Stimulated activated CD4-positive, alpha-beta T cell treated with anti-CD3 and anti-CD28 coated beads, Interleukin-4, amount 100 ng/mL, for 1 hour (primary cell): ENCODE measurements at regions not wholly inside any gene's neighbourhood (a gene's known extent, or its start where the extent isn't known, plus 50 kb on each side); places are given as distances from the start of the nearest gene placed in this dataset.

ENCODE experiments used
- DNase-seq: peaks from one replicate; pipeline ENCODE4 v3.0.0-alpha.2; 2020

GRCh38 chrX:22325096-22325495, 52.4 kb downstream of the CBLL2 start:
- no peak for DNase-seq

GRCh38 chrX:22329783-22330182, 57.1 kb downstream of the CBLL2 start:
- no peak for DNase-seq

- no peak for DNase-seq
Measured at GRCh38 chrX:22338740-22339139, 66.0 kb downstream of the CBLL2 start.

DNA sequence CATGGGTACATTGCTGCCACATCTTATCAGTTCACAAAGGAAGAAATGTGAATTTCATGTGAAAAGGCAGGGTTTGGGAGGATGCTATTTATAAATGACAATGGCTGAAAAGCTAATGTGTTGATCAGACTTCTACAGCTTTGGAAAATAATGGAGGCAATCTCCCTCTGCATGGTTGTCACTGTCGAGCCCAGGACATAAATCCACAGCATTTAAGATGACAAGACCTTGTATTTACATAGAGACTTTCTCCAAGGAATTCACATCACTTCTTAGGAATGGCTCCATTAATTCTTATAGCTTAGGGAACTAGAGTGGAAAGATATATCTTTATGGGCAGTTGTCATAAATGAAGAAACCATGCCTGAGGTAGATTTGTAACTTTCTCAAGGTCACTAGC, 66.7 kb downstream of the CBLL2 start:
- no peak for DNase-seq

GRCh38 chrX:22340022-22340616, 67.4 kb downstream of the CBLL2 start:
- DNase-seq: no peak

DNA sequence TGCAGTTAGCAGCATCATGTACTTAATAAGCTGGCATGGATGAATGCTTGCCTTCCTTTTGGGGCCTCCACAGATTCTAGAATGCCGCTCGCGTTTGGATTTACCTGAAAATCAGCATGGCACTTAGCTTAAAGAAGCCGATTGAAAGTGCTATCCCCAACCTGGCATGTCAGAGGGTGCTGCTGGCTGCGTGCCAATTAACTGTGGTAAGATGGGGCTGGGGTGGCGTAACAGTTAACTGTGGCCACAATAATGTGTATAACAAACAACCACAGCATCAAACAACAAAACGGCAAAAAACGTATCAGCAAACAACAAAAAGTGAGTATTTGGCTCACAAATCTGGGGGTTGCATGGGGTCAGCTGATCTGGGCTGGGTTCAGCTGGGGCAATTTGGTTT, 70.5 kb downstream of the CBLL2 start:
- DNase-seq: no peak

DNA sequence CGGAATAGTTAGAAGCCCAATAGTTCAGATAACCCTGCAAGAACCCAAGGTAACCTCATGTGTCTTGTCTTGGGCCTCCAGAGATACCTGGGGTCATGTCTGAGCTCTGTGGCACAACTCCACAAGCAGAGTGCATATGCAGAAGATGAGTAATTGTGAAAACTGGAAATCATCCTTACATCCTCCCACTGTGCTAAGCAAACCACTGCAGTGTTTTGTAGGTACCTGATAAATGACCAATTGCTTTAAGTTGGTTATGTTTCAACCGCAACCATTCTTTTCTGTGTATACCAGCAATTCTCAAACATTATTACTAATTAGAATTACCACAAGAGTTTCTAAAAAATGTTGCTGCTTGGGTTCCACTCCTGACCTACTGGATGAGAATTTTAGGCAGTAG, 73.2 kb downstream of the CBLL2 start:
- DNase-seq: no peak

DNA sequence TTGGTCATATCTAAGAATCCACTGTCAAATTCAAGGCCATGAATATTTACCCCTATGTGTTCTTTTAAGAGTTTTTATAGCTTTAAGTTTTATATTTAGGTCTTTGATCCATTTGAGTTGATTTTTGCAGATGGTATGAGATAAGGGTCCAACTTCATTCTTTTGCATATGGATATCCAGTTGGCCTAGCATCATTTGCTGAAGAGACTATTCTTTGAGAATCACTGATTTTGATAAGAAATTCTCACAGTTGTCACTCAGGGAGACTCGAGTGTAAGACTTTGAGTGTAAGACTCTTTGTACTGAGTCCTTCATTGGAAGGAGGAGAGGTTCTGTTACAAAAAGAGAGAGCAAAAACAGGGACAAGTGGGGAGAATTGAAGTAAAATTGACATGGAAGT, 74.8 kb downstream of the CBLL2 start:
- DNase-seq: no peak

DNA sequence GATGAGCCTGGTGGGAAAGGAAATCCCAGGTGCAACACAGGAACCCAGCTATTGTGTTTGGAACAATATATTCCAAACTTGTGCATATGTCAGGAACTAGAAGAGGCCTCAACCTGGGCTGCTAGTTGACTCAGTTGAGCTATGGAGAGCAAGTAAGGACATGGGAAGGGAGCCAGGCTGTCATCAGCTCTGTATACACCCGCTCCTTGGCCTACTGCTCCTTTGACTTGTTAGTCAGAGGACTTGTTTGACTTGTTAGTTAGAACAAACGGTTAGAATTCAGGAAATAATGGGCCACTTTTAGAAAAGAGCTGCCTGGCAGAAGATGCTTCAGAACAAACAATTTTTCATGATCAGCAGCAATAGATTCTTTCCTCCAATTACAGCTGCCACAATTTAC, 76.4 kb downstream of the CBLL2 start:
- DNase-seq: no peak

DNA sequence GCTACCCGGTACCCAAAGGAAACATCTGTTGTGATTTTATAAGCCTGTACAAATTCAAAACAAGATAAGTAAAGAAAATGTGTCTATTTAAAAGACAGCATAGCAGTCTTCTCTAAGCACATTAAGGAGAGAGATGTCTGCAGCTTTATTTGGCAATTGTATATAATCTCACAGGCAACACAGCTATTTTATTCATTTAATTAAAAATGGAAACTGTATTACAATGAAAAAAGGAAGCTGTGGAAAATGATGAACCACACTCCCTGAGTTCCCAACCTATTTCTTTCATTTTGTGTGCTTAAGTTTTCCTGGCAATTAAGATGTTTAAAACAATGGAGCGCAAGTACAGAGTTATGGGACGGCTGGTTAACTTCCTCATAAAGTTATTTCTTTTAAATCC, 78.4 kb downstream of the CBLL2 start:
- DNase-seq: no peak

DNA sequence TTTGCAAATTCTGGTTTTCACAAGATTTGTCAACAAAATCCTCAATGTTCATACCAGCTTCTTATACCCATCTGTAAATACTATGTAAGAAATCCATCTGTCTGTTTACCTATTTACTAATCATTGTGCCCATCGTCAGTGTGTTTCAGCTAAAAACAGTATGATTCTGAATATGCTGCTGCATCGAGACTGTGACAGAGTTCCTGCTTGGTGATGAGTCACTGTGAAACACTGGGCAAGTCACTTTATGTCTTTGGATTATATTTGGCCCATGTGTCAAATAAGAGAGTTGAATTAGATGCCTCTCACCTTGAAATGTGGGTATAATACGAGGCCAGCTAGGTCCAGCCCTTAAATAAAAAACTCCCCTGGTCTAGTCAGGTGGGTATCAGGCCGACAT, 79.3 kb downstream of the CBLL2 start:
- DNase-seq: no peak

DNA sequence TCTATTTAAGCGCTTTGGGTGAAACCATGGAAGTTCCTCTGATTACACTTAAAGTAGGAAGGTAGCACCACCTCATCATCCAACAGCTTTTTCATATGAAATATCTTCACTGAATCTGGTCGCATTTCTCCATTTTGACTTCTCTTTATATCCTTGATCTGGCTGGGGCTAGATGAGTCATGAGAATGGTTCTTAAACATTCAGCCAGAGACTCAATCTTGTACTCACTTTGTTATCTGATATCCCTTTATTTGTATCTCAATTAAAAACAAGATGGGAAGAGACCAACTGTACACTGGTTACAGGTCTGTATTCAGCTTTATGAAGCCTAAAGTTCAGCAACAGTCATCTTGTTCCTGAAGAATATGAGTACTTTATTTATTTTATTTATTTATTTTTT, 84.9 kb downstream of the CBLL2 start:
- DNase-seq: no peak

DNA sequence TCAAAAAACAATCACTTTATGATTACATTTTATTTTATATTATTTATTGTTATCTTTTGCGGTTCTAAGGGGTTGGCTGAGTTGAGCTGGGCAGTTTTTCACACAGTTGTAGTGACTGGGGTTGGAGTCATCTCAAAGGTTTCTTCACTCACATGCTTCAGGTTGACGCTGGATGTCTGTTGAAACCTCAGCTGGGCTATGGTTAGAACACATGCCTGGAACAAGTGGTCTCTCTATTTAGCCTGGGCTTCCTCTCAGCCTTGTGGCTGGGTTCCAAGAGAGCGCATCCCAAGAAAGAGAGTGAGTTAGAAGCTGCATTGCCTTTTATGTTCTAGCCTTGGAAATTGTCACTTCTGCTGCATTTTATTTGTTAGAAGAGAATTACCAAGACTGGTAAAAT, 87.4 kb downstream of the CBLL2 start:
- no peak for DNase-seq

GRCh38 chrX:22365460-22365859, 92.7 kb downstream of the CBLL2 start:
- no peak for DNase-seq

DNA sequence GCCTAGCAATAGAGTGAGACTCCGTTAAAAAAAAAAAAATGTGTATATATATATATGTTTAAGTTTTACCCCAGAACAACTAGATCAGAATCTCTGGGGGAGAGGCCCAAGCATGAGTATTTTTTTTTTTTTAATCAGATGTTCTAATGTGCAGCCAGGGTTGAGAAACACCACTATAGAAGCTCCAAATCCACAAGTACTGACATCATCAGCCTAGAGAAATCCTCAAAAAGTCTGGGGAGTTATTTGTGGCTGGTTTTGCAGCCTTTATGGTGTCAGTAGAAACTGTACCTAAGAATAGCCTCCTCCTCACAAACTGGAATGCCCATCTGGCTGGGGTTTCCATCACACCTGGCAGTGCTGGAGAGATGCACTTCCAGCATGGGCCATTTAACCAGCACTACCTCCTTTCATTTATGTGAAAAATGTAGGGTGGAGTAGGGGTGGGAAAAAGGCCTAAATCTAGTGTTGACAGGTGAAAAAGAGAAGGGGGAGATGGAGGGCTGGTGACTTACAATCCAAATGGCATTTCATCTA, 93.5 kb downstream of the CBLL2 start:
- DNase-seq: no peak

DNA sequence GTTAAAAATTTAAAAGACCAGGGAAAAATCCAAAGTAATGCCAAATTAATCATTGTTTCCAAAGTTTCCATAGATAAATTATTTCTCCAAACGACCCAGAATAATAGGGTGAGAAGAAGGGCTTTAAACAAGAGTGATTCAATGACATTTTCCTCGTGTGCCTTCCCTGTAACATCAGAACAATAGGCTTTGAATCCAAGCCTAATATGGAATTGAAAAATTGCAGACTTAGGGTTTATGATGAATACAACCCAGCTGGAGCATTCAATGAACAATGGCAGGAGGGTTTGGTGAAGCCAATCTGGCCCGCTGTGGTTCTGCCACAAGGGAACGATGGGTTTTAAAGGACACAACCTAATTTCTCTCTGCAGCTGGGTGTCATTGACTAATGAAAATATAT, 94.2 kb downstream of the CBLL2 start:
- no peak for DNase-seq

DNA sequence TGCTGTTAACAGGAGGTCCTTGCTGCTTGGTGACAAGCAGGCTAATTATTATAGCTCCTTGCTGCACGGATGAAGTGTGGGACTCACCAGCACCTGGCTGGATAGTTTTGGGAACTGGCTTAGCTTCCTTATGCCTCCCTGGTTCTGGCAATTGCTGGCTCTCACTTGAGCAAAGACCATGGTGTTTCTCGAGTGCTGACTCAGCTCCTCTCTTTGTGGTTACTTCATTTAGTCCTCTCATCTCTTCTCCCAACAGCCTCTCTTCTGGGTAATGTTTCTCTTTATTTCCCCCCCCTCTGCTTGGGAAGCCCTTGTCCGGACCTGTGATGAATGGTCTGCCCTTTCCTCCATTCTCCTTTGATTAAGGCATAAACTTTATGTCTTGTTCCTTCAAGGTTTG, 100.4 kb downstream of the CBLL2 start:
- no peak for DNase-seq

DNA sequence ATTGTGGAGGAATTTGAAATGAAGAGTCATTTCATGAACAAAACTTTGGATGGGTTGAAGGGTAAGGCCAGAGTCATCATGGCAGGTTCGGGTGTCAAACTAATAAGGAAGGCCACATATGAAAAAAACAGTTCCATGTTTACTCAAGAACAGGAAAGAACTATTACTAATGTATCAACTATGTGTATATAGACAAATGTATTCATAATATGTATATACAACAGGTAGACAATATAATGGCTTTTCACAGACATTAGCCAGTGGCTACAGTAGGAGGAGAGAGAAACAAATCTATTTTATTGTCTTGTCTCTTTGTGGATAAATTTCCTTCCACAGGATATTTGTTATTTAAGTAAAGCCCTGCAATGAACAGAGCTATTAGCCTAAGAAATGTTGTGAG, 101.1 kb downstream of the CBLL2 start:
- DNase-seq: no peak

- no peak for DNase-seq
Measured at GRCh38 chrX:22376369-22376768, 103.7 kb downstream of the CBLL2 start.

DNA sequence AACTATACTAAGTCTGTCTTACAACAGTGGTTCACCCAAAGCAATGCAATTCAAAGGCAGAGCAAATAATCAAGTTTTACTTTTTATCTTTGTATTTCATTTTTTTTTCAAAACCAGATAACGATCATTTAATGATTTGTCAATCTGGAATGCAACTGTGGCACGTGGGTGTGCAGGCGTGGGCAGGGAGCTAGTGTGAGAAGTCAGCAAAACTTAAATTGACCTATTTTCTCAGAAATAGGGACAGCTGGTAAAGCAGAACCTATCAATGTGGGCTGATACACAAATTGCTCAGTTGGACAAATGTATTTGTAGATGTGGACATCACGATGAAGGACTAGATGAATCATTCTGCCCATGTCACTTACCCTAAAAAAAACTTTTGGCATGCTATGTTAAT, 105.6 kb downstream of the CBLL2 start:
- DNase-seq: no peak

GRCh38 chrX:22383988-22384387, 111.3 kb downstream of the CBLL2 start:
- no peak for DNase-seq

DNA sequence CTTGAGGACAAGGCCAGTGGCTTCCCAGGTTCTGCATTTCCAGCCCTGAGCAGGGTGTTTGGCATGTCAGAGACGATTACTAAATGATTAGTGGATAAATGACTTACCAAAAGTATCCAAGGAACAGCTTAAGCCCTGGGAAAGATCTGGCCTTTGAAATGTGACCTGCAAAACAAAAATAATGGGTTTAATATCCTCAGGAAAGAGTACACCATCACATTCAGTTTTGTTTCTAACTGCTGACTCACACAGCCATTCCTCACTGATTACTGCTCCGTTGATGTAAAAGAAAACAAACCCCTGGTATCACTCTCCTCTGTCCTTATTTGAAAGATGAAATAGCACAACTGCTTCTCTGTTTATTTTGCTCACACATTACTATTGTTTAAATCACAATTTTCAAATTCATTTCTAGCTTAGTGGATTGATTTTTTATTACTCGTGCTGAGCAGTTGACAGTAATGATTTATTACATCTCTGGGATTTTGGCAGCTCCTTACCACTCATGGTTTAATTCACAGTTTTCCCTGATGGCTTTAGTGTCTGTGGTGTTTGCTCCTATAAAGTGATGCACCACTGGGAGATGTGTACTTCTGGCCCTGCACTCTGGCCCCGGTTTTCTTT, 117.0 kb downstream of the CBLL2 start:
- DNase-seq: no peak

DNA sequence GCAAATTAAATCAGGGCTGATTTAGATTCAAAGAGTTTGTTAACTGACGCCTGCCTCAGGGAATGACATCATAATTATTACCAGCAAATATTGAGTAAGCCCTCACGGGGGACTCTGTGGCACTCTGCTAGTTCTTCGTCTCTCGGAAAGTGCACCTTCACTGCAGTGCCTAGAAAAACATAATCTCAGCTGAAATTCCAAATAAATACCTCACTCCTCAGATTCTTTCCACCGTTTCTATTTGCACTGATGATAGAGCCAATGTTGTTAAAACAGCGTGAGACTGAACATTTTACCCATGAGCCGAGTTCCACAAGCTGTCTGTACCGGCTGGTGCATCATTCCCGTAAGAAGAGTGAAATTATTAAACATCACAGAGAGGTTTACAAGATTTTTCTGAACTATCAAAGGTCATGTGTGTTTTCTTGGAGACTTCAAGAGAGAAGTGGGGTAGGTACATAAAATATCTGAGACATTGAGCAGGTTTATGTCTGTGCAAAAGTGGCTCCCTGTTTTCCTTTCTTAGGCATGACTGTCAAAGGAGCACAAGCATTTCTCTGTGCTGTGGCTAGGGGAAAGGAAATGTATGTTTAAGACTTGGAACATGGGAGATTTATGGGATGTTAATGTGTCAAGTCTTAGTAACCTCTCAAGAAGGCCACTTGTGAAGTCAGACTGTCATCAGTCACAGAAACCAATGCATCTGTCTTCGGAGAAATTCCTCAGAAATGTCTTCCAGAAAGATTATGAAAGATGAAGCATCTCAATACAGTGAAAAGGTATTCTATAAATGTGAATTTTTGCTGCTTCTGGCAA, 119.6 kb downstream of the CBLL2 start:
- DNase-seq: no peak

DNA sequence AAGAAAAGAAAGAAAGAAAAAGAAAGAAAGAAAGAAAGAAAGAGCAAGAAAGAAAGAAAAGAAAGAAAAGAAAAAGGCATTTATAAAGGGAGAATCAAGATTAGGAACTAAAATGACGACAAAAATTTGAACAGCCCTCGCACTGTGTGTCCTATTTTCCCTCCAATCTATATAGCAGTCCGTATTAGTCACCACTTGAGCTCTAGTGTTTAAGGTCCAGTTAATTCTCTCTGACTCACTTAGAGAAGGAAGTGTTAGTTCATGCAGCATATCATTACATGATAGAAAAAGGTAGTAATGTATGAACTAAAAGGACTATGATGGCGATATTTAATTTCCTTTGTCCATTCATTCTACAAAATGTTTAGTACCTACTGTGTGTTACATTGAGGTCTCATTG, 122.7 kb downstream of the CBLL2 start:
- DNase-seq: no peak
